Loucy (cell line): ENCODE measurements at regions not wholly inside any gene's neighbourhood (a gene's known extent, or its start where the extent isn't known, plus 50 kb on each side); places are given as distances from the start of the nearest gene placed in this dataset.

Source experiments
- CTCF ChIP-seq: fragments of 200-600 bp; sonication (generic); conservative IDR thresholded peaks from 2 replicates; pipeline ENCODE4 v1.5.1; 2014; ENCODE audit warnings: mild to moderate bottlenecking, antibody characterized with exemption, low read length
- EZH2phosphoT487 ChIP-seq: fragments of 200-600 bp; IDR thresholded peaks from 2 replicates; pipeline ENCODE4 v1.6.1; 2018; ENCODE audit warnings: antibody characterized with exemption, mild to moderate bottlenecking, moderate library complexity, borderline replicate concordance

- TF ChIP-seq CTCF, result no peak
- no peak for TF ChIP-seq EZH2phosphoT487
These were observed 80.8 kb upstream of the SEMA6A start for GRCh38 chr5:116655431-116655830.
